Endodermal cell (in vitro differentiated cells): ENCODE measurements at regions not wholly inside any gene's neighbourhood (a gene's known extent, or its start where the extent isn't known, plus 50 kb on each side); places are given as distances from the start of the nearest gene placed in this dataset.

ENCODE experiments used
- DNase-seq: peaks from one replicate; pipeline ENCODE4 v3.0.0-alpha.2; 2017
- H3K27ac ChIP-seq: 2 replicates; pipeline ENCODE4 v1.5.1; 2013; ENCODE audit warnings: mild to moderate bottlenecking, low read depth, low read length, moderate library complexity
- H3K27me3 ChIP-seq: 2 replicates; pipeline ENCODE4 v1.6.1; 2013; ENCODE audit warnings: mild to moderate bottlenecking, low read length, moderate library complexity; ENCODE audit not compliant: insufficient read depth, control insufficient read depth, poor library complexity, severe bottlenecking
- H3K36me3 ChIP-seq: 2 replicates; pipeline ENCODE4 v1.7.0; 2013; ENCODE audit warnings: mild to moderate bottlenecking, low read length, moderate library complexity; ENCODE audit not compliant: control insufficient read depth, insufficient read depth
- H3K4me1 ChIP-seq: one replicate; pipeline ENCODE4 v1.7.0; 2013; ENCODE audit warnings: low read length; ENCODE audit not compliant: control insufficient read depth, insufficient read depth
- H3K4me3 ChIP-seq: 2 replicates; pipeline ENCODE4 v1.5.1; 2013; ENCODE audit warnings: mild to moderate bottlenecking, low read length, moderate library complexity
- H3K9ac ChIP-seq: 2 replicates; pipeline ENCODE4 v1.6.1; 2013; ENCODE audit warnings: mild to moderate bottlenecking, low read length, moderate library complexity; ENCODE audit not compliant: poor library complexity, severe bottlenecking; ENCODE audit errors: extremely low read depth
- H3K9me3 ChIP-seq: 2 replicates; pipeline ENCODE4 v1.6.1; 2013; ENCODE audit warnings: mild to moderate bottlenecking, low read length, moderate library complexity; ENCODE audit not compliant: control insufficient read depth
- H3K27ac Mint-ChIP-seq: 2 replicates; pipeline ENCODE4 v1.8.0; 2020; ENCODE audit warnings: mixed read lengths
- H3K27me3 Mint-ChIP-seq: 2 replicates; pipeline ENCODE4 v1.8.0; 2021; ENCODE audit warnings: mild to moderate bottlenecking, mixed read lengths; ENCODE audit not compliant: insufficient read depth
- H3K36me3 Mint-ChIP-seq: 2 replicates; pipeline ENCODE4 v1.8.0; 2020; ENCODE audit warnings: low read depth, mixed read lengths
- H3K4me1 Mint-ChIP-seq: 2 replicates; pipeline ENCODE4 v1.8.0; 2020; ENCODE audit warnings: mixed read lengths
- H3K4me3 Mint-ChIP-seq: 2 replicates; pipeline ENCODE4 v1.8.0; 2020; ENCODE audit warnings: mild to moderate bottlenecking, moderate library complexity, mixed read lengths
- H3K9me3 Mint-ChIP-seq: 2 replicates; pipeline ENCODE4 v1.8.0; 2020; ENCODE audit warnings: mild to moderate bottlenecking, mixed read lengths
- CTCF ChIP-seq: fragments of 200-600 bp; sonication (generic); conservative IDR thresholded peaks from 2 replicates; pipeline ENCODE4 v1.5.0; 2021; ENCODE audit warnings: antibody characterized with exemption, mild to moderate bottlenecking
- WGBS, 2 experiments: methylation state at CpG; one replicate each; pipeline versions ENCODE4 v1.1.5 to v1.1.7; 2013; ENCODE audit warnings: missing lambda C conversion rate in 2 of 2, mixed read lengths in 1 of 2; ENCODE audit not compliant: insufficient coverage in 1 of 2, insufficient read length in 1 of 2; 5-methylcytosine and 5-hydroxymethylcytosine counted together

- H3K4me1 ChIP-seq: no peaks in the 10 kb centered on the region
- H3K9me3 ChIP-seq: peaks cover 9% of the 10 kb centered on the region
- no peak overlapping the region for H3K4me3 ChIP-seq
- H3K9ac ChIP-seq: no peak overlapping the region
- H3K27me3 Mint-ChIP-seq: peaks cover 4% of the 10 kb centered on the region
- no peak overlapping the region for H3K4me3 Mint-ChIP-seq
- peaks cover 38% of the 10 kb centered on the region for H3K9me3 Mint-ChIP-seq
- H3K4me1 Mint-ChIP-seq: no peaks in the 10 kb centered on the region
- no peak overlapping the region for H3K27ac ChIP-seq
- no peaks in the 10 kb centered on the region for H3K36me3 ChIP-seq
- TF ChIP-seq CTCF: no peak
- 93 to 95% methylated on average over 2 to 4 of the region's 4 CpGs for WGBS, 2 experiments
- no peaks in the 10 kb centered on the region for H3K27me3 ChIP-seq
- no peaks in the 10 kb centered on the region for H3K36me3 Mint-ChIP-seq
- no peak for DNase-seq
- H3K27ac Mint-ChIP-seq: no peak overlapping the region
Measured at GRCh38 chr7:152998420-152998819, 238.9 kb downstream of the ACTR3B start.

GRCh38 chr7:153002115-153002514 lies 242.6 kb downstream of the ACTR3B start:
- Histone ChIP-seq H3K4me3 (no peak overlapping the region), H3K4me1 (no peaks in the 10 kb centered on the region), H3K9ac (no peak overlapping the region), H3K36me3 (no peaks in the 10 kb centered on the region), H3K9me3 (peaks cover 9% of the 10 kb centered on the region), H3K27me3 (no peaks in the 10 kb centered on the region), H3K27ac (no peak overlapping the region)
- Mint-ChIP-seq H3K4me3 (no peak overlapping the region), H3K36me3 (no peaks in the 10 kb centered on the region), H3K9me3 (peaks cover 38% of the 10 kb centered on the region), H3K27me3 (peaks cover 6% of the 10 kb centered on the region), H3K4me1 (no peaks in the 10 kb centered on the region), H3K27ac (no peak overlapping the region)
- no peak for TF ChIP-seq CTCF
- WGBS, 2 experiments: 100% methylated on average over 1 of the region's 1 CpG; no CpG with 5 or more reads in 1 of the 2 experiments
- DNase-seq: no peak

- Histone ChIP-seq H3K36me3 (no peaks in the 10 kb centered on the region), H3K9ac (no peak overlapping the region), H3K4me1 (no peaks in the 10 kb centered on the region), H3K4me3 (no peak overlapping the region), H3K27ac (no peak overlapping the region), H3K27me3 (no peaks in the 10 kb centered on the region), H3K9me3 (peaks cover 9% of the 10 kb centered on the region)
- Mint-ChIP-seq H3K9me3 (peaks cover 38% of the 10 kb centered on the region), H3K4me3 (no peak overlapping the region), H3K36me3 (no peaks in the 10 kb centered on the region), H3K27me3 (peaks cover 6% of the 10 kb centered on the region), H3K4me1 (no peaks in the 10 kb centered on the region), H3K27ac (no peak overlapping the region)
- whole genome bisulfite sequencing, 2 experiments: 93% methylated on average over 5 of the region's 5 CpGs; no CpG with 5 or more reads in 1 of the 2 experiments
- no peak for DNase-seq
- no peak for TF ChIP-seq CTCF
Measured at GRCh38 chr7:153002572-153002971, 243.0 kb downstream of the ACTR3B start.
